Dermis microvascular lymphatic vessel endothelial cell (primary cell): ENCODE measurements at regions not wholly inside any gene's neighbourhood (a gene's known extent, or its start where the extent isn't known, plus 50 kb on each side); places are given as distances from the start of the nearest gene placed in this dataset.
"Not testable (repeated sequence)": the region's sequence is repeated elsewhere in the genome, so short reads cannot be mapped to it uniquely, and the experiment has no call there.

ENCODE experiments used
- DNase-seq, 2 donors: peaks; one replicate each; pipeline versions ENCODE4 v3.0.0 to v3.0.0-alpha.2; 2010; ENCODE audit warnings: low read depth in 2 of 2

- not testable (repeated sequence) for DNase-seq
These were observed 250.3 kb downstream of the FSIP2 start for GRCh38 chr2:185988907-185989306.

DNA sequence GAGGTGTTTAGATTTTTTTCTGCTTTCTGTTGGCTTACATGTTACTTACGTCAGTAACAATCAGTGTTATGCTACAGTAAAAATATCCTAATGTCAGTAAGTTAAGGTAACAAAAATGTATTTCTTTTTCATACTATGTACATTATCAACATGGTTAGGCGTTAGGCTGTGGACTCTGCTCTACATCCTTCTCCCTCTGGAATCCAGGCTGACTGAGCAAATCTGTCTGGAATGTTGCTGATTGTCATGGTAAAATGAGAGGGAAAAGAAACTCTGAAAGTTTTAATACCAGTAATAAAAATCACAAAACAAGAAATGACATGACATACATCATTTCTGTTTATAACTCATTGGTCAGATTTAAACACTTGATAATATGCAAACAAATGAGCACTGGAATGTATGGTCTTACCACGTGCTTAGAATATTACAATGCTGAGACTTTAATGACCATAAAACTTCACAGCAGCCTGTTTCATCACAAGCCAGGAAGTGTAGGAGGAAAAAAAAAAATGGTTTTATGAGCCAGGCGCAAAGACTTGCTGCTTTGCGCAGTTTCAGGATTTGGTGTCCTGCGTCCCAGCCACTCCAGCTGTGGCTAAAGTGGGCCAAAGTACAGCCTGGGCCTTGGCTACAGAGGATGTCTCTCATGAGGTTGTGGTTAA, 252.4 kb downstream of the FSIP2 start:
- DNase-seq = no peak

GRCh38 chr2:185998562-185999070, 260.0 kb downstream of the FSIP2 start:
- no peak for DNase-seq

DNA sequence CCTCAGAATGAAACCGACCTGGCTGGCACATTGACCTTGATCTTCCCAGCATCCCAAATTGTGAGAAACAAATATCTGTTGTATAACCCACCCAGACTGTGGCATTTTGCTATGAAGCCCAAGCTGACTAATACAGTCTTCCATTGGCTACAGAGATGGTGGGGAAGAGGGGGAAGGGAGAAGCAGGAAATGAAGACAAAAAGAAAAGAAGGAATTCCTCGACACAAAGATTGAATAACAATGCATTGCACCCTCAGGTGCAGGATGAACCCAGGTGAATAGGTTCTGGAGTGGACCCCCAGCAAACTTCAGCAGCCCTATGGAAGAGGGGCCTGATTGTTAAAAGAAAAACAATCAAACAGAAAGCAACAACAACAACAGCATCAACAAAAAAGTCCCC, 270.7 kb downstream of the FSIP2 start:
- DNase-seq = no peak

GRCh38 chr2:186017278-186017677, 278.7 kb downstream of the FSIP2 start:
- DNase-seq = no peak

GRCh38 chr2:186024921-186025320, 286.3 kb downstream of the FSIP2 start:
- DNase-seq = no peak

GRCh38 chr2:186027922-186028321, 289.3 kb downstream of the FSIP2 start:
- no peak for DNase-seq

GRCh38 chr2:186031229-186031628, 292.6 kb downstream of the FSIP2 start:
- no peak for DNase-seq

GRCh38 chr2:186032102-186032738, 293.6 kb downstream of the FSIP2 start:
- DNase-seq = no peak

DNA sequence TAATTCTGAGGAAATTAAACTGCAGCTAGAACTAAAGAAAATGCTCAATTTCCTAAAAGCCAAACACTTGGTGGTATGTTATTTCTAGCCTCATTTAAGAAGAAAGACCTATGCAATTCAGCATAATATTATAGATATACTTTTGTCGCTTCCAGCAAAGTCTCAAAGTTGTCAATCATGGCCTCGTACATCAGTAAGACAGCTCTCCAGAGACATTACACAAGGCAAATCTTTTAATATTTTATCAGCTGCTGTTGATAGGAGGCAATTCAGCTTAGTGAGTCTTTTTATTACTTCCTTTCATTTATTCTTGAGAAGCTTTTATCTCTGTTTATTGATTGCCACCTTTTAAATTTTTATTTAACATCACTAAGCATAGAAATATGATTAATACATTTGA, 294.3 kb downstream of the FSIP2 start:
- DNase-seq = no peak

DNA sequence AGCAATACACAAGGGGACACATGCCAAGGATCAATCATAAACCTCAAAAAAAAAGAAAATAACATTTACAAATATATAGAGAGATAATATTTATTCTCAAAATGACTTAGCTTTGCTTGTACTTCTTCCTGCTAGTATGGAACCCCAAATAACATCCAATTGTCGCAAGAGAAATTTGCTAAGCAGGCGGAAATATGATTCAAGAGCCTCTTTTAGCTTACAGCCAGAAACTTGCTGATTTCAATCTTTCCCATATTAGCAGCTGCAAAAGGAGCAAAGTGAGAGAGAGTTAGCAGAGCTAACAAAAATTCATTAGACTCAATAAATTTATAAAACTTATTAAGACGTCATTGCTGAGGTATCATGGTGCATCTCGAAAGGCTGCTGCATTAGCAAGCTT, 294.9 kb downstream of the FSIP2 start:
- no peak for DNase-seq

DNA sequence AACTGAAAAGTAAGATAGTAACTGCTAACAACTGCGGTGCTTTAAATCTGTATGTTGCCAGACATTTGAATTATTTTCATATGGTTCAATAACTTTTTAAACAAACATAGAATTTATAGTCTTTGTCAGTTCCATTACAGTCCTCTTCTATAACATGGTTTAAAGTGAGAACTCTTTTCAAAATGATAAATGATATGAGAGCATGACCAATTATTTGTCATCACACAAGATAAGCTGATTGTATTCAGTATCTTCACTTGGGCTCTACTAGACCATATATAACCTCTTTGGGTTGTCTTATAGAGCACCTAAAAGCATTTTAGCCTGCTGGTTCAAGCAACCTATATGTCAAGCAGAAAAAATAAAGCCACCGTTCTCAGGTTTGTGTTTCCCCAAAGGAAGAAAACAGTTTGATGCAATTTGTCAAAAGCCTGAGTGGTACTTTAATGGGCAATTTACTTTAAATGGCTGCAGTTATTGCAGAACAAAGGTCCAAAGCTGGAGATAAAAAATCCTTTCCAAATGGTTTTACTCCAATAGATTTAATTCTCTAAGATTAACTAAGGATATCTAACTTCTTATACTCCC, 298.4 kb downstream of the FSIP2 start:
- DNase-seq = no peak

DNA sequence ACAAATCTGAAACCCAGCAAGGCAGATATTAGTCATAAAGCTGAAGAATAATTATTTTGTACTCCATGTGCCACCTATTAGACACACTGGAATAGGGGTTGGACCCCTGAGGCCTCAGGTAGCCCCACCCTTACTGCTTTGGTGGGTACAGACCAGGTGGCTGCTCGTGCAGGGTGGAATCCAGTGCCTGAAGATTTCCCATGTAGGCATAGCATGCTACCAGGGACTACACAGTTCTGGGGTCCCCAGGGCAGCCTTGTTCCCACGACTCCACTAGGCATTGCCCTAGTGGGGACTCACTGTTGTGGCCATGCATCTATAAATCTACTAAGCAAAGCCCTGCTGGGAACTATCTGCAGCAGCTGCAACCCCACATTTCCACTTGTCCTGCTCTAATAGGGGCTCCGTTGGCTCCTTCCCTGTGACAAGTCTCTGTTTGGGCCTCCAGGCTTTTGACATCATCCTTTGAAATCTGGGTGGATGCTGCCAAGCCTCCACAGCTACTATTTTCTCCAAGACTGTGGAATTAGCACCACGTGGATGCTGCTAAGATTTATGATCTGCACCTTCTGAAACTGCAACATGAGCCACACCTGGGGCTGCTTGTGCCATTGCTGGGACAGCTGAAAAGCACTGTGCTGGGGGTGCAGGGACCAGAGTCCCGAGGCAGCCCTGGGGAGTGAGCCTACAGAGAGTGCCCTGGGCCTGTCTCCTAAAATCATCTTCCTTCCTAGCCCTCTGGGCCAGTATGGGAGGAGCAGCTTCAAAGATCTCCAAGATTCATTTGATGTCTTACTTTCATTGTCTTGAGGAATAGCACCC, 303.8 kb downstream of the FSIP2 start:
- no peak for DNase-seq

DNA sequence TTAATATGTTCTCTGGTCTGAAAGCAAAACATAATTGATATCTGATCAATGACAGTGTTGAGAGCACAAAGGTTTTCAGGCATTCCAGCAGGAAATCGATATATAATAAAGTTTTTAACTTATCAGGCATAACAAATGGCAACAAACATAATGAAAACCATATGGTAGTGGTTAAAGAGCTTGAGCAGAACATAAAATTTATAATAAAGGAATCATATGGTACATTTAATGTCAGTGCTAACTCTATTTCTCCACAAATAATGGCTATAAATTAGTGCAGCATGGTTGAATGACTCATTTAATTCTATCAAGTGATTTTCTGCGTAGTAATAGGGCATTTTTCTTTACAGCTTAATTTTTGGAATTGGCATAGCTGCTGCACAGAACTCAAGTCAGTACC, 306.2 kb downstream of the FSIP2 start:
- no peak for DNase-seq

GRCh38 chr2:186052930-186053329, 314.3 kb downstream of the FSIP2 start:
- DNase-seq = no peak

- no peak for DNase-seq
These were observed 320.0 kb downstream of the FSIP2 start for GRCh38 chr2:186058614-186059013.

DNA sequence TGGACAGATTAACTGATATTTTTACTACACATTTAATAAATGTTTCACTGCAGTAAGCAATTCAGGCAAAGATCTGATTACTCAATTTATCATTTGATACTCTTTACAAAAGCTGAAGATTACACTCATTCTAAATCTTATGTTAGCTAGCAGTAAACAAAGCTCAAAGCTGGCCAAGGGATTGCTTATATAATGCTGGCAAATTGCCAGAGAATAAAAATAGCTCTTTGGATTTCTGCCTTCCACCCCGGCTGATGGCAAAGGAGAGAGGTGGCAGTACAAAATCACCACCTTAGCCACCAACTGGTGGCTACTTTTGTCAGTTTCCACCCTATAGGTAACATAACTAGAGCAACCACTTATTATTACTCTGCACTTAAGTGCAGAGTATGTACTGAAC, 320.5 kb downstream of the FSIP2 start:
- DNase-seq = peak in 1 of 2 donors; percentile 17

- no peak for DNase-seq
These were observed 322.3 kb downstream of the FSIP2 start for GRCh38 chr2:186060744-186061440.

DNA sequence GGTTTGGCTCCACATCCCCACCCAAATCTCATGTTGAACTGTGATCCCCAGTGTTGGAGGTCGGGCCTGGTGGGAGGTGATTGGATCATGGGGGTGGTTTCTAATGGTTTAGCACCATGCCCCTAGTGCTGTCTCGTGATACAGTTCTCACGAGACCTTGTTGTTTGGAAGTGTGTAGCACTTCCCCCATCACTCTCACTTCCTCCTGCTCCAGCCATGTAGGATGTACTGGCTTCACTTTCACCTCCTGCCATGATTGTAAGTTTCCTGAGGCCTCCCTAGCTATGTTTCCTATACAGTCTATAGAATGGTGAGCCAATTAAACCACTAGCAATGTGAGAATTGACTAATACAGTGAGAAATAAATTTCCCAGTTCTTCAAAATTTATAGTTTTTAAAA, 325.9 kb downstream of the FSIP2 start:
- DNase-seq = no peak

DNA sequence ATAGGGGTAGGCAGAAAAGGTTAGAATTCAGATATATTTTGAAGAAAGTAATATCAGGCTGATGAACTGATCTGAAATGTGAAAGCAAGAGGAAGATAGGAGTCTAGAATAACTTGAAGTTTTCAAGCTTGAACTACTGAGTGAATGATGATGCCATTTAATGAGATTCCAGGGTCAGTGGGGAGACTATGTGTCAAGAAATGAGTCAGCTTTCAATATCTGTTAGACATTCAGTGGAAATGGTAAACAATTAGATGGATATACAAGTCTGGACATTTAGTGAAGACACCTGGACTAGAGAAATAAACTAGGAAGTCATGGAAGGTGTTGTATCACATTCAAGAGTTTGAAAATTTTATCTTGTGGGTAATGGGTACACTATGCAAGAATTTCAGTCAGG, 326.9 kb downstream of the FSIP2 start:
- DNase-seq = no peak

- no peak for DNase-seq
These were observed 329.7 kb downstream of the FSIP2 start for GRCh38 chr2:186068139-186068801.
